Nephron progenitor cell (in vitro differentiated cells): ENCODE measurements at regions not wholly inside any gene's neighbourhood (a gene's known extent, or its start where the extent isn't known, plus 50 kb on each side); places are given as distances from the start of the nearest gene placed in this dataset.
"Not testable (repeated sequence)": the region's sequence is repeated elsewhere in the genome, so short reads cannot be mapped to it uniquely, and the experiment has no call there.

Source experiments
- DNase-seq: peaks from one replicate; pipeline ENCODE4 v3.0.0; 2021
- H3K27ac Mint-ChIP-seq: 2 replicates; pipeline ENCODE4 v1.8.0; 2021; ENCODE audit warnings: mild to moderate bottlenecking, moderate library complexity, mixed read lengths
- H3K27me3 Mint-ChIP-seq: 2 replicates; pipeline ENCODE4 v1.8.0; 2021; ENCODE audit warnings: mild to moderate bottlenecking, low read depth, mixed read lengths; ENCODE audit not compliant: poor library complexity
- H3K36me3 Mint-ChIP-seq: 2 replicates; pipeline ENCODE4 v1.8.0; 2021; ENCODE audit warnings: low read depth, mixed read lengths
- H3K4me1 Mint-ChIP-seq: 2 replicates; pipeline ENCODE4 v1.8.0; 2021; ENCODE audit warnings: mixed read lengths
- H3K4me3 Mint-ChIP-seq: 2 replicates; pipeline ENCODE4 v1.8.0; 2021; ENCODE audit warnings: mild to moderate bottlenecking, moderate library complexity, mixed read lengths
- H3K9me3 Mint-ChIP-seq: 2 replicates; pipeline ENCODE4 v1.8.0; 2021; ENCODE audit warnings: mild to moderate bottlenecking, moderate library complexity, mixed read lengths
- TF ChIP-seq, protein P1 (sequence below): fragments of 200-600 bp; sonication (generic); IDR thresholded peaks from 2 replicates; pipeline ENCODE4 v1.5.0; 2021; ENCODE audit warnings: antibody characterized with exemption

DNA sequence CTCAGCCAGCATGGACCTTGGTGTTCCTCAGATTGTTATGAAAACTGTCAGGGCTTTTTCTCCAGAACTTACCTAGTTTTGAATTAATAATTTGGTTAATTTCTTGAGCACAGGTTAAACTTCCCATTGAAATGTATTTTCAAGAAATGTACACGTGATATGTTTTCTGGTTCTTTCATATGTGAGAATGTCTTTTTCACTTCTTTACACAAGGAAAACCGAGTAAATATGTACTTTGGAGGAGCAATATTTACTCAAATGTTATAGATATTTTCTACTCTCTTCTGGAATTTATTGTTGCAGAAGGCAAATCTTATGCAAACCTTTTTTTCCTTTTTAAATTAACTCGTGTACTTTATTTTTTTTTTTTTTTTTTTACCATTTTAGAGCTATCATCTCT, 134.3 kb downstream of the AHR start:
- Mint-ChIP-seq H3K27me3 (no peaks in the 10 kb centered on the region), H3K36me3 (no peaks in the 10 kb centered on the region), H3K9me3 (peaks cover 21% of the 10 kb centered on the region), H3K4me3 (no peak overlapping the region), H3K4me1 (no peaks in the 10 kb centered on the region), H3K27ac (no peak overlapping the region)
- no peak for DNase-seq
- TF ChIP-seq, protein P1, sequence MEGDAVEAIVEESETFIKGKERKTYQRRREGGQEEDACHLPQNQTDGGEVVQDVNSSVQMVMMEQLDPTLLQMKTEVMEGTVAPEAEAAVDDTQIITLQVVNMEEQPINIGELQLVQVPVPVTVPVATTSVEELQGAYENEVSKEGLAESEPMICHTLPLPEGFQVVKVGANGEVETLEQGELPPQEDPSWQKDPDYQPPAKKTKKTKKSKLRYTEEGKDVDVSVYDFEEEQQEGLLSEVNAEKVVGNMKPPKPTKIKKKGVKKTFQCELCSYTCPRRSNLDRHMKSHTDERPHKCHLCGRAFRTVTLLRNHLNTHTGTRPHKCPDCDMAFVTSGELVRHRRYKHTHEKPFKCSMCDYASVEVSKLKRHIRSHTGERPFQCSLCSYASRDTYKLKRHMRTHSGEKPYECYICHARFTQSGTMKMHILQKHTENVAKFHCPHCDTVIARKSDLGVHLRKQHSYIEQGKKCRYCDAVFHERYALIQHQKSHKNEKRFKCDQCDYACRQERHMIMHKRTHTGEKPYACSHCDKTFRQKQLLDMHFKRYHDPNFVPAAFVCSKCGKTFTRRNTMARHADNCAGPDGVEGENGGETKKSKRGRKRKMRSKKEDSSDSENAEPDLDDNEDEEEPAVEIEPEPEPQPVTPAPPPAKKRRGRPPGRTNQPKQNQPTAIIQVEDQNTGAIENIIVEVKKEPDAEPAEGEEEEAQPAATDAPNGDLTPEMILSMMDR = no peak

DNA sequence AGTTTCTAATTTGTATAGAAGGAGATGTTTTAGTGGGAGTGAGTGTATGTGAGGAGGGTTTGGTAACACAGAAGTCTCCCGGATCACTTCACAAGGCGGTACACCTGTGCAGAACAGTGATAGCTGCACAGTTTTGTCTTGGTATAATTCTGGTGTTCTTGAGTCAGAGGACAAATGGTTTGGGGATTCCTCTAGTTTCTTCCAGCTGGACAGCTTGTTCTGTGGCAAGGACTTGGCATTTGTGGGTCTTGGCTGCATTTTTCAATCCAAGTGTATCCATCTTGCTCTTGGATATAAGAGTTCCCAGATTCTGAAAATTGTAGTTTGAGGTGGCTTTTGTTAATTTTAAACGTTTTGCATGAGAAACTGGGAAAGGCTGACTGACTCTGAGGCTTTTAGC, 135.7 kb downstream of the AHR start:
- DNase-seq = no peak
- H3K27ac Mint-ChIP-seq = no peak overlapping the region
- no peaks in the 10 kb centered on the region for H3K27me3 Mint-ChIP-seq
- no peak overlapping the region for H3K4me3 Mint-ChIP-seq
- TF ChIP-seq, protein P1 = no peak
- no peaks in the 10 kb centered on the region for H3K4me1 Mint-ChIP-seq
- H3K9me3 Mint-ChIP-seq = peaks cover 7% of the 10 kb centered on the region
- no peaks in the 10 kb centered on the region for H3K36me3 Mint-ChIP-seq

DNA sequence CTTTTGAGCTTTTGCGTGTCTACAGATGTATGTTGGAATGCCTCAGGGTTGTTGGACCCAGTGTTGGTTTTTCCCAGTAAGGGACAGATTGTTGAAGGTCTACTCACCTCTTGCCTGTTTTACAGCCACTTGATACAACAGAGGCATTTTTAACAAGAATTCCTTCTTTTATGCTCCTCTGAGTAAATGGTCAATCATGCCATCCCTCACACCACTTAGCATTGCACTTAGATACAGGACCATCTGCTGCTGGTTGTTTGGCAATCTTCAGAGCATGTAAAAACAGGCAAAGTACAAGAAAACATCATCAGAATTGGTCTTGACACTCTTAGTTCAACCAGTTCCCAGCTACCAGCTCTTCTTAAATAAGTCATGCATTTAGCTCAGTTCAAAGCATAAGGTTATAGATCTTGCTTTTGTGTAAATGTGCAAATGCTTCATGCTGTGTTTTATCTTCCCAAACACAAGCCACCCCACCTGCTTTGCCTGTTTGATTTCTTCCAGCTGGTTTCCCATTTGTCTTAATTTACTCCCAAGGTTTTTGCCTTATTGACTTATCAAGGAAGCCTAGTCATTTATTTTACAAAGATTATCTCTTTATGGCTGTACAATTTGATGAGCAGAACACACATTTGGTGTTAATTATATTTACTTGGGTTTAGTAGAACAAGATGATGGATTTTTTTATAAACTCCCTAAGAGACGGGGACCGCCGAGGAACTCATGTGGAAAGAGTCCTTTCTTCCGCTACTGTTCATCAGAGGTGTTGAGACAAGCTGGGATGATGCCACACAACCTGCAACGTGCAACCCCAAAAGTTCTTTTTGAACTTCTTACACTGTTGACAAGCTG, 136.6 kb downstream of the AHR start:
- no peak overlapping the region for H3K27ac Mint-ChIP-seq
- H3K4me1 Mint-ChIP-seq = no peaks in the 10 kb centered on the region
- H3K4me3 Mint-ChIP-seq = no peak overlapping the region
- DNase-seq = no peak
- TF ChIP-seq, protein P1 = no peak
- no peaks in the 10 kb centered on the region for H3K9me3 Mint-ChIP-seq
- no peaks in the 10 kb centered on the region for H3K36me3 Mint-ChIP-seq
- no peaks in the 10 kb centered on the region for H3K27me3 Mint-ChIP-seq

DNA sequence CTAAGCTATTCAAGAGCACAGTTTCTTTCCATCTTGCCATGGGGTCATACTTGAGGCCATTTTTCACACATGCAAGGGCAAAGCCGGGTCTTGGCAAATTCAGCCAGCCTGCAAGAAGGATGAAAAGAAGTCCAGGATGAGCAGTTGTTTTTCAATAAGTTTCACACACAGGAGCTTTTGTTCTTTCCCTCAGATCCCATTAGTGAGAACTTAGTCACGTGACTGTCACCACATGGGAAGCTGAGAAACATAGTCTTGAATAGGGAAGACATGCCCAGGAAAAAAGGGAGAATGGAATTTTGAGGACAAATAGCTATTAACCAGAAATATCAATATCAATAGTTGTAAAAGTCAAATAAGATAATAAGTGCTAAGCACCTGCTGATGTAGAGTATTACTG, 137.7 kb downstream of the AHR start:
- Mint-ChIP-seq H3K9me3 (peaks cover 6% of the 10 kb centered on the region), H3K36me3 (no peaks in the 10 kb centered on the region), H3K27ac (no peak overlapping the region), H3K27me3 (no peaks in the 10 kb centered on the region), H3K4me1 (no peaks in the 10 kb centered on the region), H3K4me3 (no peak overlapping the region)
- no peak for DNase-seq
- TF ChIP-seq, protein P1 = no peak

DNA sequence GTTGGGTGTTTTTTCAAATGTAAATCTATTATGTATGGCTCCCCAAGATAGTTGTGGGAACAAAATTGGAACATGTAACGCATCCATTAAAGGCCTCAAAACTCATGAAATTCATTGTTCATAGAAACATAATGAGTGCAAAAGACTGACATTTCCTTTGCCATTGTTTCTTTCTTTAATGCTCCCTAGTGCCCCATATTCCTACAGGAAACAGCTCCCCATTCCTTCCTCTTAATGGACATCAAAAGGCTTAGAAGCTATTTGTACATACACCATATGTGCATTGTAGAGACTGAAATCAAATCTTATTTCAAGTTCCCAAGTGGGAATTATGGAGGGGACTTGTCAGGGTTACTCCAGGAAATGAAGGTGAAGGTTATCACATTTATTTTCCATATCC, 139.1 kb downstream of the AHR start:
- H3K4me3 Mint-ChIP-seq = no peak overlapping the region
- H3K36me3 Mint-ChIP-seq = no peaks in the 10 kb centered on the region
- no peaks in the 10 kb centered on the region for H3K27me3 Mint-ChIP-seq
- no peak for DNase-seq
- TF ChIP-seq, protein P1 = no peak
- no peak overlapping the region for H3K27ac Mint-ChIP-seq
- no peaks in the 10 kb centered on the region for H3K4me1 Mint-ChIP-seq
- peaks cover 6% of the 10 kb centered on the region for H3K9me3 Mint-ChIP-seq

DNA sequence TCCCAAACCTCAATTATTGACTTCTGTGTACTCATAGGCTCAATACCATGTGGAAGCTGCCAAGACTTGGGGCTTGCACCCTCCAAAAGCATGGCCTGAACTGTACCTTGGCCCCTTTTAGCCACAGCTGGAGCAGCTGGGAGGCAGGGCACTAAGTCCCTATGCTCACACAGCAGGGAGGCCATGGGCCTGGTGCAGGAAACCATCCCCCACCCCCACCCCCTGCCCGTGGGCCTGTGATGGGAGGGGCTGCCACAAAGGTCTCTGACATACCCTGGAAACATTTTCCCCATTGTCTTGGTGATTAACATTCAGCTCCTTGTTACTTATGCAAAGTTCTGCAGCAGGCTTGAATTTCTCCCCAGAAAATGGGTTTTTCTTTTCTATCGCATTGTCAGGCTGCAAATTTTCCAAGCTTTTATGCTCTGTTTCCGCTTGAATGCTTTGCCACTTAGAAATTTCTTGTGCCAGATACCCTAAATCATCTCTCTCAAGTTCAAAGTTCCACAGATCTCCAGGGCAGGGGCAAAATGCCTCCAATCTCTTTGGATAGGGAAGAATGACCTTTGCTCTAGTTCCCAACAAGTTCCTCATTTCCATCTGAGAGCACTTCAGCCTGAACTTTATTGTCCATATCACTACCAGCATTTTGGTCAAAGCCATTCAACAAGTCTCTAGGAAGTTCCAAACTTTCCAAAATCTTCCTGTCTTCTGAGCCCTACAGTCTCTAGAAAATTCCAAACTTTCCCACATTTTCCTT, 141.8 kb downstream of the AHR start:
- H3K27ac Mint-ChIP-seq, H3K27me3 Mint-ChIP-seq, DNase-seq, H3K9me3 Mint-ChIP-seq, H3K4me1 Mint-ChIP-seq, H3K4me3 Mint-ChIP-seq, H3K36me3 Mint-ChIP-seq: not testable (repeated sequence)
